IMR-90 (cell line): ENCODE measurements at regions not wholly inside any gene's neighbourhood (a gene's known extent, or its start where the extent isn't known, plus 50 kb on each side); places are given as distances from the start of the nearest gene placed in this dataset.

Experiments
- ATAC-seq: fragments of 200-7000 bp; cut with Tn5 transposase; 2 replicates; pipeline ENCODE4 v1.9.1; 2020; ENCODE audit warnings: low read depth, mild to moderate bottlenecking, moderate library complexity
- BruUV-seq: library from RNA; stranded (reverse); fragments of 400-500 nt; replicated peaks from 2 replicates; lab custom pipeline; 2021; lab: Mats Ljungman, UMichigan
- CTCF ChIA-PET: fragments of 300-600 bp; formaldehyde crosslinking; extraction: SDS; loops from one replicate; lab custom pipeline; 2021; ENCODE audit warnings: antibody characterized with exemption; lab: Yijun Ruan, JAX
- POLR2A ChIA-PET: fragments of 300-600 bp; sonication (Branson Sonifier 250); formaldehyde crosslinking; loops from one replicate; lab custom pipeline; 2022; ENCODE audit warnings: antibody characterized with exemption; ENCODE audit not compliant: unreplicated experiment; lab: Charles Lee
- DNase-seq: peaks from one replicate; pipeline ENCODE4 v3.0.0; 2013
- H2AFZ ChIP-seq: replicated peaks from 2 replicates; pipeline ENCODE3; 2013; ENCODE audit warnings: low read length, mild to moderate bottlenecking; ENCODE audit not compliant: poor library complexity
- H2AK5ac ChIP-seq: 2 replicates; pipeline ENCODE4 v1.6.1; 2013; ENCODE audit warnings: low read depth, low read length, inconsistent platforms
- H2AK9ac ChIP-seq: replicated peaks from 2 replicates; pipeline ENCODE3; 2013; ENCODE audit warnings: mild to moderate bottlenecking, low read depth, low read length, moderate library complexity; ENCODE audit not compliant: poor library complexity
- H2BK120ac ChIP-seq: 2 replicates; pipeline ENCODE4 v1.6.1; 2013; ENCODE audit warnings: low read depth, low read length, inconsistent platforms
- H2BK15ac ChIP-seq: 3 replicates; pipeline ENCODE4 v1.6.1; 2013; ENCODE audit warnings: low read depth, low read length, inconsistent platforms
- H2BK20ac ChIP-seq: 2 replicates; pipeline ENCODE4 v1.6.1; 2013; ENCODE audit warnings: low read depth, mild to moderate bottlenecking, inconsistent platforms, low read length, moderate library complexity
- H2BK5ac ChIP-seq: 2 replicates; pipeline ENCODE4 v1.6.1; 2013; ENCODE audit warnings: mild to moderate bottlenecking, low read depth, low read length, inconsistent platforms; ENCODE audit not compliant: poor library complexity, severe bottlenecking
- H3K14ac ChIP-seq: replicated peaks from 2 replicates; pipeline ENCODE4 v1.6.1; 2013; ENCODE audit warnings: low read depth, low read length, inconsistent platforms
- H3K18ac ChIP-seq: 2 replicates; pipeline ENCODE4 v1.6.1; 2013; ENCODE audit warnings: low read depth, low read length, control low read depth
- H3K23ac ChIP-seq: 2 replicates; pipeline ENCODE4 v1.6.1; 2013; ENCODE audit warnings: low read depth, low read length, inconsistent platforms
- H3K27ac ChIP-seq: 2 replicates; pipeline ENCODE4 v1.5.1; 2013; ENCODE audit warnings: mild to moderate bottlenecking, control low read depth, low read length; ENCODE audit not compliant: insufficient read depth
- H3K27me3 ChIP-seq: 2 replicates; pipeline ENCODE4 v1.6.1; 2013; ENCODE audit warnings: low read length; ENCODE audit not compliant: control insufficient read depth, insufficient read depth
- H3K36me3 ChIP-seq: 2 replicates; pipeline ENCODE4 v1.6.1; 2013; ENCODE audit warnings: low read length, mixed read lengths; ENCODE audit not compliant: control insufficient read depth, insufficient read depth
- H3K4ac ChIP-seq: 2 replicates; pipeline ENCODE4 v1.6.1; 2013; ENCODE audit warnings: low read depth, low read length, inconsistent platforms
- H3K4me1 ChIP-seq: 2 replicates; pipeline ENCODE4 v1.6.1; 2013; ENCODE audit warnings: low read length, mixed read lengths; ENCODE audit not compliant: control insufficient read depth, insufficient read depth
- H3K4me2 ChIP-seq: 2 replicates; pipeline ENCODE4 v1.6.1; 2013; ENCODE audit warnings: low read depth, mild to moderate bottlenecking, control low read depth, low read length, moderate library complexity
- H3K4me3 ChIP-seq: 2 replicates; pipeline ENCODE4 v1.5.1; 2013; ENCODE audit warnings: low read depth, mild to moderate bottlenecking, control low read depth, low read length, moderate library complexity; ENCODE audit not compliant: insufficient read depth
- H3K56ac ChIP-seq: 2 replicates; pipeline ENCODE4 v1.6.1; 2013; ENCODE audit warnings: low read length, inconsistent platforms; ENCODE audit not compliant: insufficient read depth; ENCODE audit errors: extremely low read depth
- H3K79me1 ChIP-seq, 2 experiments: 2 replicates each; pipeline ENCODE4 v1.6.1; 2013; ENCODE audit warnings: low read length in 2 of 2, inconsistent platforms in 1 of 2, low read depth in 1 of 2
- H3K9ac ChIP-seq: 2 replicates; pipeline ENCODE4 v1.6.1; 2013; ENCODE audit warnings: low read depth, low read length, control low read depth
- H3K9me1 ChIP-seq: 2 replicates; pipeline ENCODE4 v1.6.1; 2013; ENCODE audit warnings: low read length, inconsistent platforms; ENCODE audit not compliant: insufficient read depth
- H3K9me3 ChIP-seq: 2 replicates; pipeline ENCODE4 v1.6.1; 2013; ENCODE audit warnings: low read length; ENCODE audit not compliant: control insufficient read depth, insufficient read depth
- H4K20me1 ChIP-seq: 2 replicates; pipeline ENCODE4 v1.6.1; 2013; ENCODE audit warnings: low read length, inconsistent platforms; ENCODE audit not compliant: insufficient read depth
- H4K5ac ChIP-seq: 2 replicates; pipeline ENCODE4 v1.6.1; 2013; ENCODE audit warnings: mild to moderate bottlenecking, low read depth, low read length, control low read depth
- H4K8ac ChIP-seq, 2 experiments: 2 replicates each; pipeline ENCODE4 v1.6.1; 2013; ENCODE audit warnings: low read depth in 2 of 2, low read length in 2 of 2, control low read depth in 1 of 2, inconsistent platforms in 1 of 2
- H4K91ac ChIP-seq: 2 replicates; pipeline ENCODE4 v1.6.1; 2013; ENCODE audit warnings: low read depth, low read length, inconsistent platforms; ENCODE audit not compliant: insufficient read depth
- BHLHE40 ChIP-seq: fragments of 150-350 bp; IDR thresholded peaks from 2 replicates; pipeline ENCODE4 v1.6.1; 2016; ENCODE audit warnings: mild to moderate bottlenecking, low read depth, low read length
- CEBPB ChIP-seq: IDR thresholded peaks from 2 replicates; pipeline ENCODE4 v1.6.1; 2012; ENCODE audit warnings: low read depth, low read length, improper control_type of control experiment
- CHD1 ChIP-seq: IDR thresholded peaks from 2 replicates; pipeline ENCODE4 v1.6.1; 2012; ENCODE audit warnings: low read depth, low read length, improper control_type of control experiment
- FOS ChIP-seq: fragments of 150-350 bp; IDR thresholded peaks from 2 replicates; pipeline ENCODE4 v1.6.1; 2016; ENCODE audit warnings: low read depth, low read length
- MAFK ChIP-seq: IDR thresholded peaks from 2 replicates; pipeline ENCODE4 v1.6.1; 2012; ENCODE audit warnings: low read depth, low read length, improper control_type of control experiment
- MAZ ChIP-seq: IDR thresholded peaks from 2 replicates; pipeline ENCODE4 v1.6.1; 2012; ENCODE audit warnings: low read depth, mild to moderate bottlenecking, low read length, improper control_type of control experiment, moderate library complexity, borderline replicate concordance
- MXI1 ChIP-seq: IDR thresholded peaks from 2 replicates; pipeline ENCODE4 v1.6.1; 2012; ENCODE audit warnings: low read depth, mild to moderate bottlenecking, low read length, moderate library complexity, borderline replicate concordance
- NFE2L2 ChIP-seq: fragments of 150-350 bp; IDR thresholded peaks from 2 replicates; pipeline ENCODE4 v1.6.1; 2016; ENCODE audit warnings: low read depth, mild to moderate bottlenecking, low read length
- POLR2A ChIP-seq: IDR thresholded peaks from 2 replicates; pipeline ENCODE4 v1.6.1; 2012; ENCODE audit warnings: mild to moderate bottlenecking, low read depth, low read length
- RAD21 ChIP-seq: IDR thresholded peaks from 2 replicates; pipeline ENCODE4 v1.6.1; 2012; ENCODE audit warnings: low read length, improper control_type of control experiment
- RCOR1 ChIP-seq: IDR thresholded peaks from 2 replicates; pipeline ENCODE4 v1.6.1; 2012; ENCODE audit warnings: mild to moderate bottlenecking, low read length, improper control_type of control experiment; ENCODE audit not compliant: insufficient replicate concordance
- RFX5 ChIP-seq: IDR thresholded peaks from 2 replicates; pipeline ENCODE4 v1.8.0; 2012; ENCODE audit warnings: low read depth, mild to moderate bottlenecking, low read length, moderate library complexity
- SMC3 ChIP-seq: fragments of 150-350 bp; IDR thresholded peaks from 2 replicates; pipeline ENCODE4 v1.6.1; 2016; ENCODE audit warnings: low read depth, mild to moderate bottlenecking, antibody characterized with exemption, low read length, moderate library complexity
- WGBS, 2 experiments: methylation state at CpG; one replicate each; pipeline versions ENCODE4 v1.1.5 to v1.1.7; 2013; ENCODE audit warnings: missing lambda C conversion rate in 2 of 2; ENCODE audit not compliant: insufficient read length in 1 of 2; ENCODE audit errors: extremely low coverage in 2 of 2; 5-methylcytosine and 5-hydroxymethylcytosine counted together
- dilution Hi-C: fragments of 300-500 bp; cut with HindIII; formaldehyde crosslinking; loops from one replicate; pipeline ENCODE4 v1.14.3; 2018; ENCODE audit warnings: low sequenced_read_pairs; ENCODE audit not compliant: unreplicated experiment
- in situ Hi-C: fragments of 300-500 bp; cut with MboI; formaldehyde crosslinking; loops from 3 replicates; pipeline ENCODE4 v1.14.3; 2019; ENCODE audit warnings: low sequenced_read_pairs, inconsistent platforms, mixed read lengths
- intact Hi-C: fragments of 100-400 bp; cut with micrococcal nuclease; formaldehyde crosslinking; loops from 2 replicates; pipeline ENCODE4 v1.10.0; 2022
- TF ChIP-seq, protein P1 (sequence below): conservative IDR thresholded peaks from 2 replicates; pipeline ENCODE4 v1.5.1; 2012; ENCODE audit warnings: mild to moderate bottlenecking, low read depth, low read length, improper control_type of control experiment
- TF ChIP-seq, protein P2 (sequence below): fragments of 150-350 bp; IDR thresholded peaks from 2 replicates; pipeline ENCODE4 v1.6.1; 2016; ENCODE audit warnings: low read depth, mild to moderate bottlenecking, low read length, moderate library complexity, borderline replicate concordance
- TF ChIP-seq, protein P3 (sequence below): fragments of 150-350 bp; IDR thresholded peaks from 2 replicates; pipeline ENCODE4 v1.6.1; 2017; ENCODE audit warnings: mild to moderate bottlenecking, antibody characterized with exemption, low read length, low read depth

DNA sequence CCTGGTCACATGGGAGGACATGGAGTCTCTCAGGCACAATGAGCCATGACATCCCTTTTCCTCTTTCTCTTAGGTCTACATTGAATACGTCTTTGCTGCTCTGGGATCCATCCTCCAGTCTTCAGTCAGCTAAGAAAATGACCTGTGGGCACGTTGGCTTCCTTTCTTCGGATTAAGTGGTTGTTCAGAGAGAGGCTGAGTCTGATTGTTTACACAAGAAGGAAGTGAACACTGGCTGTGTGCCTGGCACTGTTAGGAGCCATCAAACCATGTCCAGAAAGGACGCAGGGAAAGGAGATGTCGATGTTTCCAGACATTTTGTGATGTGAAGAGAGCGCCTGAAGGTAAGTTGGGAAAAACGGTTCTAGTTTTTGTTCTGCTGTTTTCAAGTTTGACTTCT is 309.9 kb upstream of the CDYL start:
- peaks cover 2% of the 10 kb centered on the region for H3K4me1 ChIP-seq
- H3K79me1 ChIP-seq, result no peaks in the 10 kb centered on the region
- no TSS peak for BruUV-seq
- H3K23ac ChIP-seq, result no peak overlapping the region
- ChIA-PET CTCF (no interaction called here), POLR2A (no interaction called here)
- H3K36me3 ChIP-seq, result no peaks in the 10 kb centered on the region
- H3K27ac ChIP-seq, result no peak overlapping the region
- in situ Hi-C loops, result no loop called here
- no peaks in the 10 kb centered on the region for H4K20me1 ChIP-seq
- no peak overlapping the region for H3K14ac ChIP-seq
- no peak overlapping the region for H4K5ac ChIP-seq
- WGBS, 2 experiments, result 7% methylated on average over 2 of the region's 7 CpGs; no CpG with 5 or more reads in 1 of the 2 experiments
- H3K4me3 ChIP-seq, result no peak overlapping the region
- H2BK20ac ChIP-seq, result peak overlapping the region; percentile 3
- H2AFZ ChIP-seq, result peak overlapping the region; percentile 69
- intact Hi-C loops, result no loop called here
- TF ChIP-seq CEBPB, result no peak
- TF ChIP-seq, protein P1, sequence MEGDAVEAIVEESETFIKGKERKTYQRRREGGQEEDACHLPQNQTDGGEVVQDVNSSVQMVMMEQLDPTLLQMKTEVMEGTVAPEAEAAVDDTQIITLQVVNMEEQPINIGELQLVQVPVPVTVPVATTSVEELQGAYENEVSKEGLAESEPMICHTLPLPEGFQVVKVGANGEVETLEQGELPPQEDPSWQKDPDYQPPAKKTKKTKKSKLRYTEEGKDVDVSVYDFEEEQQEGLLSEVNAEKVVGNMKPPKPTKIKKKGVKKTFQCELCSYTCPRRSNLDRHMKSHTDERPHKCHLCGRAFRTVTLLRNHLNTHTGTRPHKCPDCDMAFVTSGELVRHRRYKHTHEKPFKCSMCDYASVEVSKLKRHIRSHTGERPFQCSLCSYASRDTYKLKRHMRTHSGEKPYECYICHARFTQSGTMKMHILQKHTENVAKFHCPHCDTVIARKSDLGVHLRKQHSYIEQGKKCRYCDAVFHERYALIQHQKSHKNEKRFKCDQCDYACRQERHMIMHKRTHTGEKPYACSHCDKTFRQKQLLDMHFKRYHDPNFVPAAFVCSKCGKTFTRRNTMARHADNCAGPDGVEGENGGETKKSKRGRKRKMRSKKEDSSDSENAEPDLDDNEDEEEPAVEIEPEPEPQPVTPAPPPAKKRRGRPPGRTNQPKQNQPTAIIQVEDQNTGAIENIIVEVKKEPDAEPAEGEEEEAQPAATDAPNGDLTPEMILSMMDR, result no peak
- no peak for TF ChIP-seq RFX5
- TF ChIP-seq MAZ, result no peak
- TF ChIP-seq RCOR1, result no peak
- no peak for TF ChIP-seq FOS
- TF ChIP-seq BHLHE40, result no peak
- TF ChIP-seq POLR2A, result no peak
- TF ChIP-seq SMC3, result no peak
- TF ChIP-seq CHD1, result no peak
- TF ChIP-seq RAD21, result no peak
- TF ChIP-seq NFE2L2, result no peak
- TF ChIP-seq, protein P2, sequence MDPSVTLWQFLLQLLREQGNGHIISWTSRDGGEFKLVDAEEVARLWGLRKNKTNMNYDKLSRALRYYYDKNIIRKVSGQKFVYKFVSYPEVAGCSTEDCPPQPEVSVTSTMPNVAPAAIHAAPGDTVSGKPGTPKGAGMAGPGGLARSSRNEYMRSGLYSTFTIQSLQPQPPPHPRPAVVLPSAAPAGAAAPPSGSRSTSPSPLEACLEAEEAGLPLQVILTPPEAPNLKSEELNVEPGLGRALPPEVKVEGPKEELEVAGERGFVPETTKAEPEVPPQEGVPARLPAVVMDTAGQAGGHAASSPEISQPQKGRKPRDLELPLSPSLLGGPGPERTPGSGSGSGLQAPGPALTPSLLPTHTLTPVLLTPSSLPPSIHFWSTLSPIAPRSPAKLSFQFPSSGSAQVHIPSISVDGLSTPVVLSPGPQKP, result no peak
- TF ChIP-seq, protein P3, sequence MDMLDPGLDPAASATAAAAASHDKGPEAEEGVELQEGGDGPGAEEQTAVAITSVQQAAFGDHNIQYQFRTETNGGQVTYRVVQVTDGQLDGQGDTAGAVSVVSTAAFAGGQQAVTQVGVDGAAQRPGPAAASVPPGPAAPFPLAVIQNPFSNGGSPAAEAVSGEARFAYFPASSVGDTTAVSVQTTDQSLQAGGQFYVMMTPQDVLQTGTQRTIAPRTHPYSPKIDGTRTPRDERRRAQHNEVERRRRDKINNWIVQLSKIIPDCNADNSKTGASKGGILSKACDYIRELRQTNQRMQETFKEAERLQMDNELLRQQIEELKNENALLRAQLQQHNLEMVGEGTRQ, result no peak
- TF ChIP-seq MXI1, result no peak
- TF ChIP-seq MAFK, result no peak
- H3K9ac ChIP-seq, result no peak overlapping the region
- H3K27me3 ChIP-seq, result no peaks in the 10 kb centered on the region
- H2BK15ac ChIP-seq, result peak overlapping the region; percentile 22; the same call in 1 of the 3 replicates
- peak; percentile 46 for ATAC-seq
- no peak overlapping the region for H4K91ac ChIP-seq
- H3K4me2 ChIP-seq, result 0 out of 2 replicates have a peak overlapping the region, but pooled peaks have one; percentile 6
- H2AK5ac ChIP-seq, result no peak overlapping the region
- H2BK120ac ChIP-seq, result no peak overlapping the region
- H2BK5ac ChIP-seq, result no peak overlapping the region
- dilution Hi-C loops, result no loop called here
- peaks cover 5% of the 10 kb centered on the region; the same call in 1 of the 2 replicates for H3K9me1 ChIP-seq
- H3K18ac ChIP-seq, result no peak overlapping the region
- no peak overlapping the region for H3K56ac ChIP-seq
- H2AK9ac ChIP-seq, result no peak overlapping the region
- H4K8ac ChIP-seq, result no peak overlapping the region
- peak; percentile 68 for DNase-seq
- H3K4ac ChIP-seq, result peak overlapping the region; percentile 2; the same call in 1 of the 2 replicates
- H3K9me3 ChIP-seq, result peaks cover 7% of the 10 kb centered on the region
